Colonic mucosa (tissue), 4 donors: ENCODE measurements at regions not wholly inside any gene's neighbourhood (a gene's known extent, or its start where the extent isn't known, plus 50 kb on each side); places are given as distances from the start of the nearest gene placed in this dataset.

Experiments used
- DNase-seq: peaks from one replicate; pipeline ENCODE4 v3.0.0-alpha.2; 2020
- H3K27ac ChIP-seq: fragments of 200-600 bp; one replicate; pipeline ENCODE4 v1.8.0; 2021
- H3K27me3 ChIP-seq: fragments of 200-600 bp; one replicate; pipeline ENCODE4 v1.8.0; 2021
- H3K36me3 ChIP-seq: fragments of 200-600 bp; one replicate; pipeline ENCODE4 v1.8.0; 2021
- H3K4me1 ChIP-seq: fragments of 200-600 bp; one replicate; pipeline ENCODE4 v1.8.0; 2021; ENCODE audit warnings: mild to moderate bottlenecking
- H3K4me3 ChIP-seq: fragments of 200-600 bp; one replicate; pipeline ENCODE4 v1.8.0; 2021
- H3K9ac ChIP-seq, 2 donors: one replicate each; pipeline ENCODE4 v1.7.0; 2013; ENCODE audit warnings: control low read depth in 2 of 2, low read depth in 2 of 2, low read length in 2 of 2
- H3K9me3 ChIP-seq: fragments of 200-600 bp; one replicate; pipeline ENCODE4 v1.8.0; 2021
- intact Hi-C: fragments of 100-400 bp; cut with DNase I; formaldehyde crosslinking; loops from one replicate; pipeline ENCODE4 v1.14.1; 2022
- TF ChIP-seq, protein P1 (sequence below): fragments of 200-600 bp; IDR thresholded peaks from one replicate; pipeline ENCODE4 v1.8.0; 2022; ENCODE audit warnings: antibody characterized with exemption, mild to moderate bottlenecking
- donor health status: healthy.
- donor health status: DM: no; HTN: no; CAD: no.
- donor health status: DM: no; HTN: no; CAD: no.

DNA sequence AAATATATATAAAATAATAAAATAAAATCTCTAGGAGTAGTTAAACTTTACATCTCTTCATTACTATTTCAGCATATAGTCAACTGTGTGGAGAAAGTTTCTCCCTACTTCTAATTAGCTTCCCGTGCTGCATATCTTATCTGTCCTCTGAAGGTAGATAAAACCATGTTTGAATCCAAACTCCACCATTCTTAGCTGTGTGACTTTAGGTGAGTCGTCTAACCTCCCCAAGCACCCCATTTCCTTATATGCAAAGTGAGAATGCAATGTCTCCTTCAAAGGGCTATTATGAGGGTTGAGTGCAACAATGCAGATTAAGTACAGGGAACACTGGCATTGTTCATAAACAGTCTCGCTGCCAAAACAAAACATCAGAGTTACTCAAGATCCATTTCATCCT is 80.8 kb upstream of the DRD2 start:
- no peak overlapping the region for H3K4me3 ChIP-seq
- H3K4me1 ChIP-seq = no peaks in the 10 kb centered on the region
- intact Hi-C loops = no loop called here
- H3K9ac ChIP-seq = no peak overlapping the region
- H3K27ac ChIP-seq = no peak overlapping the region
- TF ChIP-seq, protein P1, sequence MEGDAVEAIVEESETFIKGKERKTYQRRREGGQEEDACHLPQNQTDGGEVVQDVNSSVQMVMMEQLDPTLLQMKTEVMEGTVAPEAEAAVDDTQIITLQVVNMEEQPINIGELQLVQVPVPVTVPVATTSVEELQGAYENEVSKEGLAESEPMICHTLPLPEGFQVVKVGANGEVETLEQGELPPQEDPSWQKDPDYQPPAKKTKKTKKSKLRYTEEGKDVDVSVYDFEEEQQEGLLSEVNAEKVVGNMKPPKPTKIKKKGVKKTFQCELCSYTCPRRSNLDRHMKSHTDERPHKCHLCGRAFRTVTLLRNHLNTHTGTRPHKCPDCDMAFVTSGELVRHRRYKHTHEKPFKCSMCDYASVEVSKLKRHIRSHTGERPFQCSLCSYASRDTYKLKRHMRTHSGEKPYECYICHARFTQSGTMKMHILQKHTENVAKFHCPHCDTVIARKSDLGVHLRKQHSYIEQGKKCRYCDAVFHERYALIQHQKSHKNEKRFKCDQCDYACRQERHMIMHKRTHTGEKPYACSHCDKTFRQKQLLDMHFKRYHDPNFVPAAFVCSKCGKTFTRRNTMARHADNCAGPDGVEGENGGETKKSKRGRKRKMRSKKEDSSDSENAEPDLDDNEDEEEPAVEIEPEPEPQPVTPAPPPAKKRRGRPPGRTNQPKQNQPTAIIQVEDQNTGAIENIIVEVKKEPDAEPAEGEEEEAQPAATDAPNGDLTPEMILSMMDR = no peak
- H3K27me3 ChIP-seq = no peaks in the 10 kb centered on the region
- no peaks in the 10 kb centered on the region for H3K9me3 ChIP-seq
- DNase-seq = no peak
- no peaks in the 10 kb centered on the region for H3K36me3 ChIP-seq

DNA sequence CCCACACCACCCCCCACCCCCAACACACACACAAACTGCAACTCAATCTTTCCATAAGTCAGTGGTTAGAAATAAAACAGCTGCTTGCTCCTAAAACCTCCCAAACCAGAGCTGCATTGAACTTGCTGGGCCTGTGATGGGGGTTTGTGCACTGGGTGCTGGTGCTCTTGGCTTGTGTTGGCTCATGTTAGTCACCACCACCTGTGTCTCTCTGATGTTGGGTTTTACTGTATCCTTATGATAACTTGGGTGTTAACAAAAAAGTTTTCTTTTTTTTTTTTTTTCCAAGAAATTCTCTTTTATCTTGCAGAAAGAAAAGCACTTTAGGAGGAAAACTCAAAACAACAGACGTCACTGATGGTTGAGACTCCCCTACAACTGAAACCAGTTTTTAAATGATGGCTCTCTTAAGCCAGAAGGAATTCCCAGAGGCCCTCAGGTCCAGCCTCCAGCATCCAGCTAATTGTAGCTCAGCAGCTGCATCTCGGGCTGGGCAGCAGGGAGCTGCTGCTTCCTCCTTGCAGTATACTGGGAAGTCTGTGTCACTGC is 79.9 kb upstream of the DRD2 start:
- TF ChIP-seq, protein P1 = no peak
- no peak overlapping the region for H3K4me3 ChIP-seq
- H3K9me3 ChIP-seq = no peaks in the 10 kb centered on the region
- H3K36me3 ChIP-seq = no peaks in the 10 kb centered on the region
- H3K27me3 ChIP-seq = no peaks in the 10 kb centered on the region
- H3K9ac ChIP-seq = no peak overlapping the region
- no peaks in the 10 kb centered on the region for H3K4me1 ChIP-seq
- DNase-seq = no peak
- no peak overlapping the region for H3K27ac ChIP-seq
- intact Hi-C loops = no loop called here

DNA sequence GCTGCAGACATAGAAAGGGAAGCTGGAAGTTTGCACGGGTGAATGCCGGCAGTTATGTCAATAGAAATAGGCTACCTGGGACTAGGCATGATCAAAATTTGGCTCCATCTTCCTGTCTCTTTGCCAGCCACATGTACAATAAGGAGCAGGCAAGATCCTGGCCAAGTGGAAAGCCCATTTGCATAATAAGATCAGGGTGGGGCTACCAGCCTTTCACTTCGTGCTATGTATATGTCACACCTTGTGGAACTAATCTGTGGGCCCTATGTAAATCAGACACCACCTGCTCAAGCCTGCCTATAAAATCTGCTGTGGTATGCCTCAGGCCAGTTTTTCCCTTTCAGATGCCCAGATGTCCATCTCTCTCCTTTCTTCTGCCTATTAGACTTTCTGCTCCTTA is 79.3 kb upstream of the DRD2 start:
- Histone ChIP-seq H3K4me1 (no peaks in the 10 kb centered on the region), H3K9ac (no peak overlapping the region), H3K4me3 (no peak overlapping the region), H3K27ac (no peak overlapping the region), H3K9me3 (no peaks in the 10 kb centered on the region), H3K36me3 (no peaks in the 10 kb centered on the region), H3K27me3 (no peaks in the 10 kb centered on the region)
- DNase-seq = no peak
- intact Hi-C loops = no loop called here
- TF ChIP-seq, protein P1 = no peak

DNA sequence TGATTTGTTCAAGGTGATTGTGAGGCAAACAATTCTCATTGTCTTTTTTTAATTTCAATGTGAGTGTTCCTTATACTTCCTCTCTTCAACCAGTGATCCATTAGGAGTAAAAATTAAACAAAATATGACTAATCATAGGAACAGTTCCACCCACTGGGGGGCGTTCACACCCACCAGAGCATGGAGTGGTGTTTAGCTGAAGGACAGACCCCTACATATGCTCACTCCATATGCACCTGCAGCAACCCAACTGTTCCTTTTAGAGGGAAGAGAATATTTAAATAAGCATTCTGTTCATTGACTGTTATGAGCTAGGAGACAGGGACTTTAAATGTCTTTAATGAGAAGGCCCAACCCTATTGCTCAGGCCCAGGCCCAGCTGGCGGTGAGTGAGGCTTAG is 78.7 kb upstream of the DRD2 start:
- Histone ChIP-seq H3K4me1 (no peaks in the 10 kb centered on the region), H3K27ac (no peak overlapping the region), H3K9me3 (no peaks in the 10 kb centered on the region), H3K36me3 (no peaks in the 10 kb centered on the region), H3K27me3 (no peaks in the 10 kb centered on the region), H3K9ac (no peak overlapping the region), H3K4me3 (no peak overlapping the region)
- TF ChIP-seq, protein P1 = no peak
- intact Hi-C loops = no loop called here
- DNase-seq = no peak

DNA sequence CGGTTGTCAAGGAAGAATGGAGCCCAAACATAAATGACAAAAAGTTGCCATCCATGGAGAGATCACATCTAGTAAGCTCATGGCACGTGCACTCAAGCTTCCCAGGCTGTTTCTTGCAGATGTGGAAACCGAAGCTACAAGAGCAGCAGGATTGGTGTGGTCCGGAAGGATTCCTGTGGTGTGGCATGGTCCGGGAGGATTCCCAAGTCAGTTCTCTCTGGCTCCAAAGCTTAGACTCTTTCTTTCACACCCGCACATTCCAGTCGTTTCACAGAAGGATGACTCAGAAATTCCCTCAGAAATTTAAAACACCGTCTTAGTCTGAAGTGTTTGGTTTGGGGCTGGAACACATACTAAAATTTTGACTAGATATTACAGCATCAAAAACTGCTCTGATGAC is 78.0 kb upstream of the DRD2 start:
- no peaks in the 10 kb centered on the region for H3K27me3 ChIP-seq
- DNase-seq = no peak
- H3K4me3 ChIP-seq = no peak overlapping the region
- intact Hi-C loops = no loop called here
- H3K27ac ChIP-seq = no peak overlapping the region
- TF ChIP-seq, protein P1 = no peak
- H3K4me1 ChIP-seq = no peaks in the 10 kb centered on the region
- H3K9ac ChIP-seq = no peak overlapping the region
- H3K36me3 ChIP-seq = no peaks in the 10 kb centered on the region
- H3K9me3 ChIP-seq = no peaks in the 10 kb centered on the region
